Stimulated activated naive B cell treated with anti-CD40 and anti-IgM and Interleukin-4, amounts not matched to agents 10 μg/mL and 1 μg/mL and 100 μg/mL, for 72 hours (primary cell): ENCODE measurements at regions not wholly inside any gene's neighbourhood (a gene's known extent, or its start where the extent isn't known, plus 50 kb on each side); places are given as distances from the start of the nearest gene placed in this dataset.

Experiments
- ATAC-seq, 2 donors: fragments of 150-1000 bp; cut with Tn5 transposase; replicated peaks; 2 replicates each; pipeline ENCODE4 v1.10.0; 2021; ENCODE audit warnings: moderate library complexity in 1 of 2
- DNase-seq: peaks from one replicate; pipeline ENCODE4 v3.0.0; 2021
- H3K27ac Mint-ChIP-seq: one replicate; pipeline ENCODE4 v1.8.0; 2022; ENCODE audit warnings: mild to moderate bottlenecking, mixed read lengths
- H3K27me3 Mint-ChIP-seq, 2 donors: one replicate each; pipeline ENCODE4 v1.8.0; 2022; ENCODE audit warnings: mixed read lengths in 2 of 2
- H3K36me3 Mint-ChIP-seq, 2 donors: one replicate each; pipeline ENCODE4 v1.8.0; 2022; ENCODE audit warnings: mixed read lengths in 2 of 2, mild to moderate bottlenecking in 1 of 2
- H3K4me1 Mint-ChIP-seq, 2 donors: one replicate each; pipeline ENCODE4 v1.8.0; 2022; ENCODE audit warnings: mixed read lengths in 2 of 2, mild to moderate bottlenecking in 1 of 2
- H3K4me3 Mint-ChIP-seq, 2 donors: one replicate each; pipeline ENCODE4 v1.8.0; 2022; ENCODE audit warnings: mild to moderate bottlenecking in 2 of 2, mixed read lengths in 2 of 2, moderate library complexity in 1 of 2
- H3K9me3 Mint-ChIP-seq, 2 donors: one replicate each; pipeline ENCODE4 v1.8.0; 2022; ENCODE audit warnings: mixed read lengths in 2 of 2, mild to moderate bottlenecking in 1 of 2

- no peaks in the 10 kb centered on the region for H3K36me3 Mint-ChIP-seq
Observed at GRCh38 chr16:73874324-73874723, 422.3 kb upstream of the PSMD7 start.

GRCh38 chr16:73873643-73874042 is 423.0 kb upstream of the PSMD7 start:
- Mint-ChIP-seq H3K4me1 (no peaks in the 10 kb centered on the region), H3K9me3 (no peaks in the 10 kb centered on the region), H3K27ac (no peak overlapping the region), H3K27me3 (peaks cover 5 to 15% of the 10 kb centered on the region in 2 donors), H3K4me3 (no peak overlapping the region), H3K36me3 (no peaks in the 10 kb centered on the region)
- no peak for ATAC-seq
- no peak for DNase-seq

More at GRCh38 chr16:73874324-73874723, 422.3 kb upstream of the PSMD7 start:
- ATAC-seq (no peak), DNase-seq (no peak)
- Mint-ChIP-seq H3K27me3 (peaks cover 6 to 15% of the 10 kb centered on the region in 2 donors), H3K27ac (no peak overlapping the region), H3K4me3 (no peak overlapping the region), H3K4me1 (no peaks in the 10 kb centered on the region), H3K9me3 (no peaks in the 10 kb centered on the region)

GRCh38 chr16:73872856-73873255 is 423.8 kb upstream of the PSMD7 start:
- Mint-ChIP-seq H3K4me3 (no peak overlapping the region), H3K27me3 (peaks cover 5 to 15% of the 10 kb centered on the region in 2 donors), H3K9me3 (no peaks in the 10 kb centered on the region), H3K36me3 (no peaks in the 10 kb centered on the region), H3K4me1 (no peaks in the 10 kb centered on the region), H3K27ac (no peak overlapping the region)
- DNase-seq: no peak
- no peak for ATAC-seq

- no peaks in the 10 kb centered on the region for H3K4me1 Mint-ChIP-seq
- H3K36me3 Mint-ChIP-seq: no peaks in the 10 kb centered on the region
- H3K27ac Mint-ChIP-seq: no peak overlapping the region
- DNase-seq (no peak), ATAC-seq (no peak)
- H3K27me3 Mint-ChIP-seq: peaks cover 5 to 11% of the 10 kb centered on the region in 2 donors
- H3K9me3 Mint-ChIP-seq: no peaks in the 10 kb centered on the region
- no peak overlapping the region for H3K4me3 Mint-ChIP-seq
Observed at GRCh38 chr16:73871088-73871733, 425.4 kb upstream of the PSMD7 start.

GRCh38 chr16:73869126-73869525 is 427.5 kb upstream of the PSMD7 start:
- ATAC-seq: no peak
- H3K4me3 Mint-ChIP-seq: no peak overlapping the region
- H3K9me3 Mint-ChIP-seq: no peaks in the 10 kb centered on the region
- H3K36me3 Mint-ChIP-seq: no peaks in the 10 kb centered on the region
- peaks cover 5 to 11% of the 10 kb centered on the region in 2 donors for H3K27me3 Mint-ChIP-seq
- no peak for DNase-seq
- H3K4me1 Mint-ChIP-seq: no peaks in the 10 kb centered on the region
- H3K27ac Mint-ChIP-seq: no peak overlapping the region

GRCh38 chr16:73864868-73865267 is 431.7 kb upstream of the PSMD7 start:
- Mint-ChIP-seq H3K27ac (no peak overlapping the region), H3K4me3 (no peak overlapping the region), H3K27me3 (peaks cover 0 to under 1% of the 10 kb centered on the region in 2 donors), H3K36me3 (no peaks in the 10 kb centered on the region), H3K4me1 (no peaks in the 10 kb centered on the region), H3K9me3 (no peaks in the 10 kb centered on the region)
- no peak for ATAC-seq
- no peak for DNase-seq

GRCh38 chr16:73858326-73858725 is 438.3 kb upstream of the PSMD7 start:
- no peak overlapping the region for H3K27ac Mint-ChIP-seq
- no peaks in the 10 kb centered on the region for H3K4me1 Mint-ChIP-seq
- H3K27me3 Mint-ChIP-seq: peaks cover 8% of the 10 kb centered on the region in 2 donors
- H3K4me3 Mint-ChIP-seq: no peak overlapping the region
- H3K9me3 Mint-ChIP-seq: peaks cover 0 to 3% of the 10 kb centered on the region in 2 donors
- no peak for ATAC-seq
- H3K36me3 Mint-ChIP-seq: no peaks in the 10 kb centered on the region
- no peak for DNase-seq

GRCh38 chr16:73853968-73854367 is 442.6 kb upstream of the PSMD7 start:
- Mint-ChIP-seq H3K4me3 (no peak overlapping the region), H3K27me3 (peaks cover 12 to 13% of the 10 kb centered on the region in 2 donors), H3K9me3 (peaks cover 0 to 6% of the 10 kb centered on the region in 2 donors), H3K27ac (no peak overlapping the region), H3K4me1 (no peaks in the 10 kb centered on the region), H3K36me3 (no peaks in the 10 kb centered on the region)
- ATAC-seq: no peak
- no peak for DNase-seq

GRCh38 chr16:73852561-73852960 is 444.1 kb upstream of the PSMD7 start:
- DNase-seq (no peak), ATAC-seq (no peak)
- H3K4me1 Mint-ChIP-seq: no peaks in the 10 kb centered on the region
- H3K4me3 Mint-ChIP-seq: no peak overlapping the region
- H3K9me3 Mint-ChIP-seq: peaks cover 0 to 6% of the 10 kb centered on the region in 2 donors
- no peak overlapping the region for H3K27ac Mint-ChIP-seq
- no peaks in the 10 kb centered on the region for H3K36me3 Mint-ChIP-seq
- H3K27me3 Mint-ChIP-seq: peaks cover 8 to 13% of the 10 kb centered on the region in 2 donors

- Mint-ChIP-seq H3K27me3 (peaks cover 4 to 5% of the 10 kb centered on the region in 2 donors), H3K36me3 (no peaks in the 10 kb centered on the region), H3K9me3 (peaks cover 0 to 7% of the 10 kb centered on the region in 2 donors), H3K4me1 (no peaks in the 10 kb centered on the region), H3K27ac (no peak overlapping the region), H3K4me3 (no peak overlapping the region)
- no peak for DNase-seq
- ATAC-seq: no peak
Observed at GRCh38 chr16:73848993-73849392, 447.6 kb upstream of the PSMD7 start.

GRCh38 chr16:73847090-73847489 is 449.5 kb upstream of the PSMD7 start:
- DNase-seq: no peak
- Mint-ChIP-seq H3K9me3 (peaks cover 0 to 3% of the 10 kb centered on the region in 2 donors), H3K4me1 (no peaks in the 10 kb centered on the region), H3K36me3 (no peaks in the 10 kb centered on the region), H3K27ac (no peak overlapping the region), H3K4me3 (no peak overlapping the region), H3K27me3 (no peaks in the 10 kb centered on the region)
- ATAC-seq: no peak

GRCh38 chr16:73846356-73846755 is 450.3 kb upstream of the PSMD7 start:
- Mint-ChIP-seq H3K36me3 (no peaks in the 10 kb centered on the region), H3K4me3 (no peak overlapping the region), H3K27me3 (no peaks in the 10 kb centered on the region), H3K27ac (no peak overlapping the region), H3K9me3 (peaks cover 0 to 3% of the 10 kb centered on the region in 2 donors), H3K4me1 (no peaks in the 10 kb centered on the region)
- DNase-seq (no peak), ATAC-seq (no peak)

- H3K4me1 Mint-ChIP-seq: no peaks in the 10 kb centered on the region
- ATAC-seq (no peak), DNase-seq (no peak)
- H3K36me3 Mint-ChIP-seq: no peaks in the 10 kb centered on the region
- H3K27me3 Mint-ChIP-seq: no peaks in the 10 kb centered on the region
- H3K9me3 Mint-ChIP-seq: peaks cover 0 to 3% of the 10 kb centered on the region in 2 donors
- H3K27ac Mint-ChIP-seq: no peak overlapping the region
- no peak overlapping the region for H3K4me3 Mint-ChIP-seq
Observed at GRCh38 chr16:73846007-73846330, 450.6 kb upstream of the PSMD7 start.

GRCh38 chr16:73845238-73846006 is 451.2 kb upstream of the PSMD7 start:
- Mint-ChIP-seq H3K36me3 (no peaks in the 10 kb centered on the region), H3K27ac (no peak overlapping the region), H3K27me3 (no peaks in the 10 kb centered on the region), H3K9me3 (peaks cover 0 to 3% of the 10 kb centered on the region in 2 donors), H3K4me3 (no peak overlapping the region), H3K4me1 (no peaks in the 10 kb centered on the region)
- DNase-seq (no peak), ATAC-seq (no peak)

- H3K9me3 Mint-ChIP-seq: peaks cover 4 to 8% of the 10 kb centered on the region in 2 donors
- H3K4me1 Mint-ChIP-seq: no peaks in the 10 kb centered on the region
- ATAC-seq (no peak), DNase-seq (no peak)
- H3K27ac Mint-ChIP-seq: no peak overlapping the region
- peaks cover 0 to 5% of the 10 kb centered on the region in 2 donors for H3K27me3 Mint-ChIP-seq
- H3K4me3 Mint-ChIP-seq: no peak overlapping the region
- no peaks in the 10 kb centered on the region for H3K36me3 Mint-ChIP-seq
Observed at GRCh38 chr16:73840728-73841127, 455.9 kb upstream of the PSMD7 start.
